PFSK-1 (cell line): ENCODE measurements at regions not wholly inside any gene's neighbourhood (a gene's known extent, or its start where the extent isn't known, plus 50 kb on each side); places are given as distances from the start of the nearest gene placed in this dataset.

Experiments used
- FOXP2 ChIP-seq: optimal IDR thresholded peaks from 2 replicates; pipeline ENCODE3; 2011; ENCODE audit warnings: borderline replicate concordance, control low read depth, inconsistent platforms; ENCODE audit not compliant: insufficient read depth; ENCODE audit errors: extremely low read length, extremely low read depth
- POLR2AphosphoS5 ChIP-seq: IDR thresholded peaks from 2 replicates; pipeline ENCODE4 v1.6.1; 2012; ENCODE audit warnings: low read depth, mild to moderate bottlenecking, control low read depth, low read length, moderate library complexity
- REST ChIP-seq, 2 experiments: IDR thresholded peaks; 2 replicates each; pipeline versions ENCODE4 v1.6.1 to v1.8.0; 2011 to 2012; ENCODE audit warnings: low read depth in 2 of 2, low read length in 2 of 2, control low read depth in 1 of 2, inconsistent platforms in 1 of 2, mild to moderate bottlenecking in 1 of 2, moderate library complexity in 1 of 2; ENCODE audit not compliant: insufficient read depth in 1 of 2
- SIN3A ChIP-seq: IDR thresholded peaks from 2 replicates; pipeline ENCODE4 v1.6.1; 2012; ENCODE audit warnings: mild to moderate bottlenecking, low read length, moderate library complexity, borderline replicate concordance; ENCODE audit not compliant: insufficient read depth
- TAF1 ChIP-seq: IDR thresholded peaks from 2 replicates; pipeline ENCODE4 v1.6.1; 2012; ENCODE audit warnings: low read length, control low read depth, borderline replicate concordance; ENCODE audit not compliant: insufficient read depth

- TF ChIP-seq SIN3A: no peak
- no peak for TF ChIP-seq REST (IDR thresholded peaks at IDR 0.05; ENCODE audit: insufficient read depth in 1 of 2, low read depth in 2 of 2, low read length in 2 of 2)
- peak; percentile 34; the same call in 1 of the 2 replicates for TF ChIP-seq TAF1
- TF ChIP-seq POLR2AphosphoS5: no peak; the same call in 1 of the 2 replicates
- no peak for TF ChIP-seq FOXP2
These were observed 125.1 kb downstream of the C9orf50 start for GRCh38 chr9:129495620-129496472.

GRCh38 chr9:129494113-129494789 is 126.7 kb downstream of the C9orf50 start:
- TF ChIP-seq SIN3A (no peak), FOXP2 (no peak), TAF1 (no peak), REST (IDR thresholded peaks at IDR 0.05; ENCODE audit: insufficient read depth in 1 of 2, low read depth in 2 of 2, low read length in 2 of 2) (no peak)

GRCh38 chr9:129493706-129494047 is 127.2 kb downstream of the C9orf50 start:
- no peak for TF ChIP-seq SIN3A
- no peak for TF ChIP-seq FOXP2
- TF ChIP-seq POLR2AphosphoS5: no peak
- TF ChIP-seq TAF1: no peak
- no peak for TF ChIP-seq REST (IDR thresholded peaks at IDR 0.05; ENCODE audit: insufficient read depth in 1 of 2, low read depth in 2 of 2, low read length in 2 of 2)

- TF ChIP-seq TAF1 (no peak), POLR2AphosphoS5 (no peak), REST (IDR thresholded peaks at IDR 0.05; ENCODE audit: insufficient read depth in 1 of 2, low read depth in 2 of 2, low read length in 2 of 2) (no peak), FOXP2 (no peak), SIN3A (no peak)
These were observed 127.7 kb downstream of the C9orf50 start for GRCh38 chr9:129493002-129493705.
